ENCODE measurements at regions not wholly inside any gene's neighbourhood (a gene's known extent, or its start where the extent isn't known, plus 50 kb on each side); places are given as distances from the start of the nearest gene placed in this dataset.

GRCh38 chr2:17375262-17375661, 143.0 kb downstream of the RAD51AP2 start:
- Histone ChIP-seq H3K27ac (ENCODE audit: low read depth, low read length) (no peak overlapping the region), H3K27me3 (ENCODE audit: control insufficient read depth, insufficient read depth, low read length) (no peaks in the 10 kb centered on the region), H3K4me3 (ENCODE audit: low read depth, low read length) (no peak overlapping the region), H3K9me3 (ENCODE audit: control insufficient read depth, insufficient read depth, low read length) (no peaks in the 10 kb centered on the region)
- POLR2A ChIA-PET, result no interaction called here
- CTCF ChIA-PET, result no interaction called here
- TF ChIP-seq, protein P1, sequence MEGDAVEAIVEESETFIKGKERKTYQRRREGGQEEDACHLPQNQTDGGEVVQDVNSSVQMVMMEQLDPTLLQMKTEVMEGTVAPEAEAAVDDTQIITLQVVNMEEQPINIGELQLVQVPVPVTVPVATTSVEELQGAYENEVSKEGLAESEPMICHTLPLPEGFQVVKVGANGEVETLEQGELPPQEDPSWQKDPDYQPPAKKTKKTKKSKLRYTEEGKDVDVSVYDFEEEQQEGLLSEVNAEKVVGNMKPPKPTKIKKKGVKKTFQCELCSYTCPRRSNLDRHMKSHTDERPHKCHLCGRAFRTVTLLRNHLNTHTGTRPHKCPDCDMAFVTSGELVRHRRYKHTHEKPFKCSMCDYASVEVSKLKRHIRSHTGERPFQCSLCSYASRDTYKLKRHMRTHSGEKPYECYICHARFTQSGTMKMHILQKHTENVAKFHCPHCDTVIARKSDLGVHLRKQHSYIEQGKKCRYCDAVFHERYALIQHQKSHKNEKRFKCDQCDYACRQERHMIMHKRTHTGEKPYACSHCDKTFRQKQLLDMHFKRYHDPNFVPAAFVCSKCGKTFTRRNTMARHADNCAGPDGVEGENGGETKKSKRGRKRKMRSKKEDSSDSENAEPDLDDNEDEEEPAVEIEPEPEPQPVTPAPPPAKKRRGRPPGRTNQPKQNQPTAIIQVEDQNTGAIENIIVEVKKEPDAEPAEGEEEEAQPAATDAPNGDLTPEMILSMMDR (IDR thresholded peaks at IDR 0.05; ENCODE audit: low read depth, low read length), result no peak
- no peak for DNase-seq (ENCODE audit: low read depth, low spot score)

- H3K27me3 ChIP-seq (ENCODE audit: control insufficient read depth, insufficient read depth, low read length), result no peaks in the 10 kb centered on the region
- no peak overlapping the region for H3K27ac ChIP-seq (ENCODE audit: low read depth, low read length)
- DNase-seq (ENCODE audit: low read depth, low spot score), result peak; percentile 11
- TF ChIP-seq, protein P1 (IDR thresholded peaks at IDR 0.05; ENCODE audit: low read depth, low read length), result no peak
- POLR2A ChIA-PET, result no interaction called here
- no peak overlapping the region for H3K4me3 ChIP-seq (ENCODE audit: low read depth, low read length)
- no peaks in the 10 kb centered on the region for H3K9me3 ChIP-seq (ENCODE audit: control insufficient read depth, insufficient read depth, low read length)
- CTCF ChIA-PET, result interaction anchor here (0.5 to 1.7 kb wide), 2 partner anchors 64 to 97 kb away, joined by 3 to 5 read pairs; no protein-coding TSS in a partner anchor
Measured at GRCh38 chr2:17373741-17374140, 144.5 kb downstream of the RAD51AP2 start.

DNA sequence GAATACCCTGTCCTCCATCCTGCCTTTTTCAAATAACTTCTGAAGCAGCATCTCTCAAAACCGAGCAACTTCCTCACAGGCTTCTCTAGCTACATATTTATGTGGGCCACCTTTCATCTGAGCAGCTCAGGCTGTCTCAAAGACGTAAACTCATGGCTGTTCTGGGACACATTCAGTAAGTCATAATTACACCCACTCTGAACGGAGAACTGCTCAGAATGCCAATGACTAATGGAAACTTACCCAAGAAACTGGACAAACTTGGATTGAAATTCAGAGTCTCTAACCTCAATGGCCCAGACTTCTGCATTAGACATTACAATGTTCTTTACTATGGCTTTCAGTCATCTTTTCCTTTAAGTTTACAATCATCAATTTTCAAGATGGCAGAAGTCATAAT, 145.2 kb downstream of the RAD51AP2 start:
- TF ChIP-seq, protein P1 (IDR thresholded peaks at IDR 0.05; ENCODE audit: low read depth, low read length), result no peak
- POLR2A ChIA-PET, result no interaction called here
- no peak overlapping the region for H3K27ac ChIP-seq (ENCODE audit: low read depth, low read length)
- no peaks in the 10 kb centered on the region for H3K9me3 ChIP-seq (ENCODE audit: control insufficient read depth, insufficient read depth, low read length)
- CTCF ChIA-PET, result interaction anchor here (1.7 kb wide), 1 partner anchor 63 kb away, joined by 3 read pairs; no protein-coding TSS in a partner anchor
- H3K4me3 ChIP-seq (ENCODE audit: low read depth, low read length), result no peak overlapping the region
- no peak for DNase-seq (ENCODE audit: low read depth, low spot score)
- no peaks in the 10 kb centered on the region for H3K27me3 ChIP-seq (ENCODE audit: control insufficient read depth, insufficient read depth, low read length)

- TF ChIP-seq, protein P1 (IDR thresholded peaks at IDR 0.05; ENCODE audit: low read depth, low read length), result no peak
- H3K9me3 ChIP-seq (ENCODE audit: control insufficient read depth, insufficient read depth, low read length), result no peaks in the 10 kb centered on the region
- no peak overlapping the region for H3K4me3 ChIP-seq (ENCODE audit: low read depth, low read length)
- ChIA-PET CTCF (interaction anchor here (0.5 kb wide), 1 partner anchor 466 kb away, joined by 3 read pairs; no protein-coding TSS in a partner anchor), POLR2A (no interaction called here)
- no peak overlapping the region for H3K27ac ChIP-seq (ENCODE audit: low read depth, low read length)
- DNase-seq (ENCODE audit: low read depth, low spot score), result no peak
- H3K27me3 ChIP-seq (ENCODE audit: control insufficient read depth, insufficient read depth, low read length), result peaks cover 2% of the 10 kb centered on the region
Measured at GRCh38 chr2:17363846-17364245, 154.4 kb downstream of the RAD51AP2 start.

DNA sequence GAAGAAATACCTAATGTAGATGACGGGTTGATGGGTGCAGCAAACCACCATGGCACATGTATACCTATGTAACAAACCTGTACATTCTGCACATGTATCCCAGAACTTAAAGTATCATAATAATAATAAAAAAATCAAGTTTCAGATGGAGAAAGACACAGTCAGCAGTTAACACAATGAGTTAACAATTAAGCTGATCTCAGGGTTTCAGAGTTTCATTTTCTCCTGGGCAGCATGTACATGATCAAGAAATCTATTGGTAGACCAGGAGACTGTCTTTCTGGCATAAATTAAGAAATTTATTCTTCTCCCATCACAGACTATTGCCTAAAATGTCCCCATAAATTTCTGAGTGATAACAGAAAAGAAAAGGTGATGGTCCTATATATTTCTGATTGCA, 155.3 kb downstream of the RAD51AP2 start:
- TF ChIP-seq, protein P1 (IDR thresholded peaks at IDR 0.05; ENCODE audit: low read depth, low read length), result no peak
- H3K27ac ChIP-seq (ENCODE audit: low read depth, low read length), result no peak overlapping the region
- DNase-seq (ENCODE audit: low read depth, low spot score), result no peak
- POLR2A ChIA-PET, result no interaction called here
- no peaks in the 10 kb centered on the region for H3K9me3 ChIP-seq (ENCODE audit: control insufficient read depth, insufficient read depth, low read length)
- H3K27me3 ChIP-seq (ENCODE audit: control insufficient read depth, insufficient read depth, low read length), result peaks cover 2% of the 10 kb centered on the region
- no peak overlapping the region for H3K4me3 ChIP-seq (ENCODE audit: low read depth, low read length)
- CTCF ChIA-PET, result no interaction called here

All from AG04450 (cell line).